Activated CD4-positive, CD25-positive, alpha-beta regulatory T cell (primary cell): ENCODE measurements at regions not wholly inside any gene's neighbourhood (a gene's known extent, or its start where the extent isn't known, plus 50 kb on each side); places are given as distances from the start of the nearest gene placed in this dataset.
"Not testable (repeated sequence)": the region's sequence is repeated elsewhere in the genome, so short reads cannot be mapped to it uniquely, and the experiment has no call there.

Experiments
- DNase-seq, 4 experiments: peaks; one replicate each; lab custom pipeline; 2025; lab: John Stamatoyannopoulos, UW

DNA sequence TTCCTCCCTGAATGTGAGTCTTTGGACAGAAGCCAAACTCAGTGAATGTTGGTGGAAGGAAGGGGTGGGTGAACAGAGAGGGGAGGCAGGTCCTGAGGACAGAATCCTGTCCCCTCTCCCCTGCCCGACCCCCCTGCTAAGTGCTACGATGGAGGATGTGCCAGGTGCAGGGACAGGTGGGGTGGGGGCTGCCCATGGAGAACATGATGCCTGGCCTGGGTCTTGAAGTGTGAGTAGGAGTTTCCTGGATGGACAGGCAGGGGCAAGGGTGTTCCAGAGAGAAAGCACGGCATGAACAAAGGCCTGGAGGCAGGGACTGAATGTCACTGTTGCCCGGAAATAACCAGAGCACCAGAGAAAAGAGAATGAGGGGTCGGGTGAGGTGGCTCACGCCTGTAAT, 445.1 kb downstream of the PTPRU start:
- DNase-seq = not testable (repeated sequence)

DNA sequence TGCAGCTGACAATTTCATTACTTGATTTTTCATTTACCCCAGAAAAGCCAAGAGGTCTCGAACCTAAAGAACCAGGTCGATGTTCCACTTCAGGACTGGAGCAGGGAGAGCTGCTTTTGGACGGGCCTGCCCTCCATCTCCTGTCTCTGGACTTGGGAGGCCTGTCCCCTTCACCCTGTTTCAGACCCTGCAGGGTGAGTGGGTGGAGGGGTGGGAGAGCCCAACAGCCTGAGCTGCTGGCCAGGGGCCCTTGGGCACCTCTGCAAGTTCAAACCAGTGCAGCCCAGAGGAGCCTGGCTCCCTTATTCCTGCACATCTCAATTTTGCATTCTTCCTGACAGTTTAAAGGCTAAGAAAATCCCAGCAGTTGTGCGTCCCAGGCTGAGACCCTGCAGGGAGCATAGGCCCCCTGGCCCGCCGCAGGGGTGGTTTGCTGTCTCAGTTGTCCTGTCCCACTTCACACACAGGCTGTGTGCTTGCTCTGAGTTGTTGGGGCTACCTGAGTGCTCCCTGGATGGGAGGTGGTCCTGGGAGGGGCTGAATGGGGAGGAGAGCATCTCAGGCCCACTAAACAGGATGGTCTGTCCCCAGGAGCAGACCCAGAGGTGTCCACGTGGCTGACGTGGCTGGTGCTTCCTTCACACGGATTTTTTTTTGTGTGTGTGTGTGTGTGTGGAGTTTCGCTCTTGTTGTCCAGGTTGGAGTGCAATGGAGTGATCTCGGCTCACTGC, 443.7 kb downstream of the PTPRU start:
- DNase-seq = no peak

DNA sequence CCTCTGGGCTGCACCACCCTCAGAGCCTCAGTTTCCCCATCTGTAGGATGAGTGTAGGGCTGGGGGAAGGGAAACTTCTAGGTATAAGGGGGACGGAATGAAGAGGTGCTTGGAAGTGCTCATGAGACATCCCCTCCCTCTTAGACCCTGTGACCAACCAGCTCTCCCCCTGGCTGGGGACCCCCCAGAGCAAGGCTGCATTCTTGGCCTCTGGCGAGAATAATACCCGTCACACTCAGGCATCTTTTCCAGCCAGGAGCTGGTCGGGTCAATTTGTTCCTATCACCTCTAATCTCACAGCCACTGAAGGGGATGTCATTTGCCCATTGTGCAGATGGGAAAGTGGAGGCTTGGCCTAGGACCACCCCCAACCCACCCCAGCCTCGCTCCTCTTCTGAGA, 443.0 kb downstream of the PTPRU start:
- no peak for DNase-seq

DNA sequence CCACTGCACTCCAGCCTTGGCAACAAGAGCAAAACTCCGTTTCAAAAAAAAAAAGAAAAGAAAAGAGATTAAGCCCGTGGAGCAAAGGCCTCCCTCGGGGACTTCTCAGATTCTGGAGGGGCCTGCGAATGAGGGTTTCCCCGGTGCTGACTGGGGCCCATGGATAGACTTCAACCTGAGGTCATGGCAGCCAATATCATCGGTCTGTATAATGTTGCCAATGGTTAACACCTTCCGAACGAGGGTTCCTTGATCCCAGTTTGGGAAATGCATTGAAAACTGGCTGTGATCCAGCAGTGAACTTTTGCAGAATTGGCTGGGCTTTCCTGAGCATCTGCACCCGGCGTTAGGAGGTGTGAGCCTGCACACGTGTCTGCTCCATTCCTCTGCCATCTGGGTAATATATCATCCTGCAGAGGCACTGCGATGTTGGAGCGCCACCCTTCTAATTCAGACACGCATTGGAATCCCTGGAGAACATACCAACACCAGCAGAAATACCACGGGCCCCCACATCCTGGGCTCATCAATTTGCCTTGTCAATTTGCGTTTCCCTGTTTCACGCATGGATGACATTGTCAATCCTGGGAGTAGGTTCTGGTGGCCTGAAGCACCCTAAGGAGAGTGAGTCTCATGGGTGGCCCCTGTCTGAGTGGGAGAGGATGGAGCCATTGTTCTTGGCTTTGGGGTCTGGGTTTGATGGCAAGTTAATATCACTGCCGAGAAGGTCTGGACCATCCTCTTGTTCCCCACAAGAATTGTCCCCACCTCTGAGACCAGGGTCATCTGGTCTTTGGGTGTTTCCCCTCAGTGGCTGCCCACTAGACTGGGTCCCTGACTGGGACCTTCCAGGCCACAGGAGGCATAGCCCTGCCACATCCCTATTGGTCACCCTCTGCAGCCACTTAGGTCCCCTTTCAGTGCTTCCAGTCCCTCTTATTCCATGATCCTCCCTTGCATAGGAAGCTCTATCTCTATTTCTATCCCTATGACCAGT, 441.0 kb downstream of the PTPRU start:
- DNase-seq = no peak

DNA sequence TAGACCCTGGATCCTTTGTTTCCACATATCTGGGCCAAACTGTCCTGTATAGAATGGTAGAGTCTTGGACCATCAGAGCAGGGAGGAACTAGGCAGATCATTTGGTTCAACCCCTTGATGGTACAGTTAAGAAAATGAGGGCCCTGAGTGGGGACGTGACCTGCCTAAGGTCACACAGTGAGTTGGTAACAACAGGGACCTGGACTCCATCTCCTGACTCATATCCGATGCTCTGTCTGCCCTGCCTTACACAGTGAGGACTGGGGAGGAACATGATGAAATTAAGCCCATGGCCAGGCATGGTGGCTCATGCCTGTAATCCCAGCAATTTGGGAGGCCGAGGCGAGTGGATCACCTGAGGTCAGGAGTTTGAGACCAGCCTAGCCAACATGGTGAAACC, 440.2 kb downstream of the PTPRU start:
- DNase-seq = no peak

DNA sequence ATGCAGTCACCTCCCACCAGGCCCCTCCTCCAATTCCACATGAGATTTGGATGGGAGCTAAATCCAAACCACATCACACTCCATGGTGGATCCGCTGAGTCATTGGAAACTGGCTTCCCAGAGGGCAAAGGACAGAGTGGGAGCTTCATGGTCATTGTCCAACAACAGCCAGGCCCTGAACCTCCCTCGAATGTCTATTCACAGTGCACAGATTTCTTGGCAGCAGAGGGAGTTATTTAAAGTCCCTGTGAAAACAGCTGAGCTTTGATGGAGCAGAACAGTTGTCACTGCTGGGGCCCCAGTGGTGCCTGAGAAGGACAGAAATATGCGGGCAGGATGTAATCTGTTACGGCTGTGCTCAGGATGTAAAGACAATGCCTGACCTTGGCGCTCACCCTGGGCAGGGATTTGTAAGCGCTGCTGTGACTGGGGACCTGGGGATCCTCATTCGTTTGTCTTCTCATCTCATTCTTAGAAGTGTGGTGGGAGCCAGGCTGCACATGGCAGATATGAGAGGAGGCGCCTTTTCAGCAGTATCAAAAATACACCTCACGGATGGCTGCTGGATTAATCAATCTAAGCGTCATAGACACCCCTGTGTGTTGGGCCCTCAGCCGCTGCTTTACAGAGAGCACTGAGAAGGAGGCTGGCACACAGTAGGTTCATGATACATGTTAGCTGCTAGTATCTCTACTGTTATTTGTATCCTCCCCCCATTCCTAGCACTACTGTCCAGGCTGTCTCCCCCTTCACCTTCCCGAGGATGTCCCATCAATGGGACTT, 439.4 kb downstream of the PTPRU start:
- no peak for DNase-seq

DNA sequence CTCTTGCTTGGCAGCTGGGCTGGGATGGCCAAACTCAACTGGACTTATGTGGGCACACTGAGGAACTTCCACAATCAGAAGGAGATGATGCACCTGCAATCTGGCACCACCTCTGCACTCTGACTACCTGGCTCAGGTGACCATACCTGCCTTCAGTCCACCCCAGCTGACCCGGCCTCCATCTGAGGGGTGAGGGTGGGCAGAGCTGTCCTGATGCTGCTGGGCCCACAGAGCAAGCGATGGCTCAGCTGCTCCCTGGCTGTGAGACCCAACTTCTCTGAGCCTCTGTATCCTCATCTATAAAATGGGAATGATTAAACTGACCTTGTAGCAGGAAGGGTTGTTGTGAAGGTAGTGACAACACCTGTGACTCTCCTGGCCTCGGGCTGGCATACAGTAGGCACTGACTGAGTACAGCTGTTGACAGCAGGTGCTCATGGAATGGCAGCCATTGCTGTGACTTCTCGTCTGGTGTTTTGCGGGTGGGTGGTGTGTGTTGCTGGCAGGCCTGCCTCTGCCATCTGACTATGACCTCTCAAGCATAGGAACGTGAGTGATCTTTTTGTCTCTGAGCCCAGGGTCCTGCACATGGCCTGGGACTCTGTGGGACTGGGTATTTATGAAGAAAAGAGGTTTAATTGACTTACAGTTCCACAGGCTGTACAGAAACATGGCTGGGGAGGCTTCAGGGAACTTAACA, 438.5 kb downstream of the PTPRU start:
- no peak for DNase-seq

DNA sequence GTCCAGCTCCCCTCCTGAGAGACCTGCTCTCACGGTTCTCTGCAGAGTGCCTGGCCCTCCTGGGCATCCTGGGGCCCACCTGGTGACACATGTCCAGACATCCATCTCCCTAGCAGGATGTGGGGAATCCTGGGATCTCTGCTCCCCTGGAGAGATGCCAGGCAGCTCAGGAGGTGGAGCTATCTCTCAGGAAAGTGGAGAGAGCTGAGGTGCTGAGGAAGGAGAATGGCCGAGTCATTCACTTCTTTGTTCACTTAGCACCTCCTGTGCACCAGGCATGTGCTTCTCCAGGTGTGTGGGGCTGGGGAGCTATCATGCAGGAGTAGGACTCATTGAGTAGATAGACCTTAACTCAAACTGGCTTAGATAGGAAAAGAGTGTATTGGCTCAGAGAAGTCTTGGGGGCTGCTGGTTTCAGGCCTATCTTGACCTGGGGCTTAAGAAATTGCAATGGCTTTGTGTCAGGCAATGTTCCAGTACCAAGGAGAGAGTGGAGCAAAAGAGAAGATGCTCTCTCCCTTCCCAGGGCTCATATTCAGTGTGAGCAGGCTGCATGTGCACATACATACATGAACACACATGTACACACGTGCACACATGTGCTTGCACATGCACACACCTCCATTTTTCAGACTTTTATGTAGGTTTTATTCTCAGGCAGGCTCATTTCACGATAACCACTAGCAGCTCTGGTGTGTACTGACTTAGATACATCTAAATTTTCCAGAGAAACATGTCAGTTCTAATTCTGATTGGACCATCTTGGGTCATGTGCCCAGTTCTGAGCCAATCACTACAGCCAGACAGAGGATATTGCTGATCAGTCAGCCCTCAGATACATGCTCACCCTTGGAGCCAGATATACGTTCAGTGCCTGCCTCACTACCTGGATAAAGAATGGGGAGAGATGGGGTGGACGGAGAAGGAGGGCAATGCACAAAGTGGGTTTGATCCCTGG, 437.6 kb downstream of the PTPRU start:
- no peak for DNase-seq

DNA sequence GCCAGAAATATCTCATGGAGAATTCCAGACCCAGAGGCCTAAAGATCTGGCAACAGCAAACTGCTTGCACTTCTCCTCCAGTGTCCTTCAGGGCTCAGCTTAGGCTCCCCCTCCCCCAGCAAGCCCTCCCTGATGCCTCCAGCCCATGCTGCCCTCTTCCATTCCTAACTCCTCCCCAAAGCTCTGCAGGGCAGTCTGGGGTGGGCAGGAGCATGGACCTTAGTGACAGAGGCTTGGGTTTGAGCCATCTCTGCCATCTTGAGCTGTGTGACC, 436.8 kb downstream of the PTPRU start:
- no peak for DNase-seq

DNA sequence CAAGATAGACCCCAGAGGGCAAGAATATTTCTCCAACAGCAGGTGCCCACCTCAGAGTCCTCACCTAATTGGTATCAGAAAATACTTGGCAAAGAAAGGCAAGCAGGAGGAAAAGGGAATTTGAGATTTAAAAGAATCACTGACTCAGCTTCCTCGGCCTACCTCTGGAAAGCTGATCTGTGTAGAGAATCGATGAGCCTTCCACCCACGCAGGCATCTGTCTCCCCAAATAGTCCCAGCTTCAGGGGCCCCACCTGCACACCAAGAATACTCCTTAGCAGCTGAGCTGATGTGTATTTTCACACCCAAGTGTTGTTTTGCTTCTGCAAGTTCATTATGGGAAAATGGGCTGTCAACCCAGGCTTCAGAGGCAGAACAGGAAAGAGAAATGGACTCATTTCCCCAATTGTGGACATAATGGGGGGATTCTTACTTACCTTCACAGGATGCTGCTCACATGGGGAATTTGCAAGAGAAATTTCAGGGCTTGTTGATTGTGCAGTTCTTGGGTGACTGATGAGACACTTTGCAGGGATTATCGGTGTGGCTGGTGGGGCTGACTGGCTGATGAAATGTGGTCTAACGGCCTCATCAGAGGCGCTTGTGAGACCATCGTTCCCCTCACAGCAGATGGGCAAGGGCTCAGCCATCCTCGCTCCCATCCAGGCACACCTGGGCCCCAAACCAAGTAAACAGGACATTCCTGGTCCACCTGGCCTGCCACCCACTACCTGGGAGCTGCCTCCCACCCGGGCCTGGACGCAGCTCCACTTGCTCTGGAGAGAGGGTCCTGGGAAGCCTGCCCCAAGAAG, 436.3 kb downstream of the PTPRU start:
- no peak for DNase-seq

DNA sequence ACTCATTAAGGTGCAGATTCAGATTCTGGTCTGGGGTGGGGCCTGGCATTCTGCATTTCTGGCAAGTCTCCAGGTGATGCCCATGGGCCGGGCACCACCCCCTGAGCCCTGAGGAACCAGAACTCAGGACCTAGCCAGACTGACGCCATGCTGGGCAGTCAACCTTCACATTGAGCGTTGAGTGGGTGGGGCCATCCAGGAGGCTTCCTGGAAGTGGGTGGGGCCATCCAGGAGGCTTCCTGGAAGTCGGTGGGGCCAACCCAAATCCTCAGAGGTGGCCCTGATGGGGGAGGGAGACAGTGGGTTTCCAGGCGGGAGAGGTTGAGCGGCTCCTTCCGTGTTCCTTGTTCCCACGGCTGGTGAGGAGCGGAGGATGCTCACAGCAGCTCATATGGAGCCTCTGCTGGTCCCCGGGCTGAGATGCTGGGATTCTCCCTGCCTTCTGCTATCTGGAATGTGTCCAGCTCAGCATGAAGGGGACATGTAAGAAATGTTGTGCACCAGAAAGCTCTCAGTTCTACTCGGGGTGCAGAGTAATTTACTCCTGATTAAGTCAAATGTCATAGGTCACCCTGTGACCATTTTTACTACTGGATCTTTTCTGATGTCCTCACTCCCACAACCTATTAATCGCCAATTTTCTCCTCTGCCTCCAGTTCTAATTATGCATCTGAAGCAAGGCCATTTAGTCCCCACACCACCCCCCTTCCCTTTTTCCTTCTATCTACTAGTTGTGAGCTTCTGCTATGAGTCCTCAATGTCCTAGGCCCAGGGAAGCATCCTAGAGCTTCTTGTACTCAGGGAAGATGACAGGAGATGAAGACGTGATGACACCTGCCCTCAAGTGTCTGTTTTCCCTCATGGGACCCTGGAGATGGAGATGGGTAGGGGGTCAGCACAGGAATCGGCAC, 435.4 kb downstream of the PTPRU start:
- no peak for DNase-seq

DNA sequence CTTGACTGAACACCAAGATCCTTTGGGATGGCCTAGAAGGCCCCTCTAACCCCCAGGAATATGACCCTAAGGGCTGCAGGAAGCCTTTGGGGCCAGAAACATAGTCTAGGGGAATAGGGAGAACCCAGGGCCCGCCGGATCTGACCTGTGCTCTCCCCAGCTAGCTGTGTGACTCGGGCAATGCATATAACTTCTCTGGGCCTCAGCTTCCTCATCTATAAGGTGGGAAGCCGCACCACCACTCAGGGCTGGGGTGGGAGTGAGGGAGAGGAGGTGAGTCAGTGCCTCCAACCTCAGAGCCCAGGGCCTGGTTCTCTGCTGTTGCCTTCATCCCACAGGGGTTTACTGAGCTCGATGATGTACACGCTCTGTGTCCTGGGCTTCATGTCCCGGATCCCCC, 434.4 kb downstream of the PTPRU start:
- DNase-seq = no peak

DNA sequence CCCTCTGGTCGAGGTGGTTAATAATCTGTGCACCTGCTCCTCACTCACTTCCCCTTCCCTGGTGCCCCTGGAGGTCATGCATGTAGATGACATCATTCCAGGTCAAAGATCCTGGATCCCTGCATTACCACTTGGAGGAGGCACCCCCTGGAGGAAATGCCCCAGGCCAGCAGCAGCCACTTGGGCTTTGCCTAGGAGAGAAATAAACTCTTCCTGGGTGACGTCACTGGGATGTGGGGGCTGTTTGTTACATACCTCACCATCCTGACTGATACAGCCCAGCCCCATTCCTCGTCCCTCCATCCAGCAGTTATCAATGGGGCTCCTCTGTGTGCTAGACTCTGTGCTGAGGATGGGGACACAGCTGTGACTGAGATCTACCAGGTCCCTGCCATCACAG, 433.6 kb downstream of the PTPRU start:
- no peak for DNase-seq

DNA sequence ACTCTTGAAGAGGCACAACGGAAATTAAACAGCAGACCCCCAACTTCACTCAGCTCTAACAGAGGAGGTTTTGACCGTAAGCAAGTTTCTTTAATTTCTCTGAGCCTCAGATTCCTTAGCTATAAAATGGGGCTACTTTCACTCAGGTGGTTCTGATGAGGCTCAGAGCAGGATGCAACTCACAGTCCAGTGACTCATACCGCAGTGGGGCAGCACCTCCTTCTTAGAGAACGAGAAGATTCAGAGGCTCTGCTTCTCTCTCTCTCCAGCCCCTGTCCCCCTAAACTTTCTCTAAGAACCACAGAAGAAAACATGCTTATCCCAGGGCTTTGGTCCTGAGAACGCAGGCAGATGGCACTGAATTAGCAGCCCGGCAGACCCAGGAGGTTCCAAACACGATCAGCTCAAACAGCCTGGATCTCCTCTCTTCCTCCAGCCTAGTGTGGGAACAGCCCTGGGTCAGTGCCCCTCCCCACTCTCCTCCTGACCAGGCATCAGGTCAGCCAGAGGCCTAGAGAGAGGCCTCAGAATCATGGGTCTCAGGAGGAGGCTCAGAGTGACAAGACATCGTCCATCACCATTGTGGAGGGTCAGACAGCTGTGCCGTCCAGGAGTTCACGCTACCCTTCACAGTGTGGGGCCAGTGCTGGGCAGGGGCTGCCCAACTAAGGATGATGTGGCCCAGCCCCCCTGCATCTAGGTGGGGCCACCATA, 433.0 kb downstream of the PTPRU start:
- DNase-seq = no peak

DNA sequence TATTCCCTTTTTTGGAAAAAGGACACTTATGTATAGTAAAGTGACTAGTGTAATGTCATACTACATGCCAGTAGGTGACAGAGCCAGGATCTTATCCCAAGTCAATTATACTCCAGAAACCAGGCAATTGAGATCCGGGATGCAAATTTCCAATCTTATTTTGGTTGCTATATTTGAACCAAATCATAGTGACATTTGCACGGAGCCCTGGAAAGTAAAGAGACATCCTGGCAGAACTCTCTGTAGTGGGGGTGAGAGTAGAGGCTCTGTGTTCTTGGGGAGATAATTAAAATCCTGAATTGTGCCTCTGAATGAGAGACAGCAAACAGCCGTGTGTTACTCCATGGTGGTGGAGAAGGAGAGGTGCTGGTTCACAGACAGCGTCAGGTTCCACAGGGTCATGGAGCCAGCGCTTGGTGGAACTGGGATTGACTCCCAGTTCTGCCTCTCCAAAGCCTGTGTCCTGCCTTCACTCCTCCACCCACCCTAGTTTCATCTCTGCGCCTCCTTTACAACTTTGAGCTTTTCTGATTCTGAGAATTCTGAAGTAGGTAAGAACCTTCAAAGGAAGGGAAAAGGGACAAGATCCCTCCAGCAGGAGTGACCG, 432.3 kb downstream of the PTPRU start:
- no peak for DNase-seq

DNA sequence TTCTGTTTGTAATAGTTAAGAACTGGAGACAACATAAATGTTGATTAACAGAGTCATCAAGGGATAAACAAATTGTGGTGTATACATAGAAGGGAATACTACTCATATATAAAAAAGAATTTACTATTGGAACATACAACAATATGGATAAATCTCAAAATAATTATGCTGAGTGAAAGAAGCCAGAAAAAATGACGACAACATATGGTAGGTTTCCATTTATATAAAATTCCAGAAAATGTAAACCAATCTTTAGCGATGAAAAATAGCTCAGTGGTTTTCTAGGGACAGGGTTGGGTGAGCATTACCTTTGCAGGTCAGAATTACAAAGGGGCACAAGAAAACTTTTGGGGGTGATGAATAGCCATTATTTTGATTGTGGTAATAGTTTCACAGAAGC, 431.6 kb downstream of the PTPRU start:
- DNase-seq = no peak

DNA sequence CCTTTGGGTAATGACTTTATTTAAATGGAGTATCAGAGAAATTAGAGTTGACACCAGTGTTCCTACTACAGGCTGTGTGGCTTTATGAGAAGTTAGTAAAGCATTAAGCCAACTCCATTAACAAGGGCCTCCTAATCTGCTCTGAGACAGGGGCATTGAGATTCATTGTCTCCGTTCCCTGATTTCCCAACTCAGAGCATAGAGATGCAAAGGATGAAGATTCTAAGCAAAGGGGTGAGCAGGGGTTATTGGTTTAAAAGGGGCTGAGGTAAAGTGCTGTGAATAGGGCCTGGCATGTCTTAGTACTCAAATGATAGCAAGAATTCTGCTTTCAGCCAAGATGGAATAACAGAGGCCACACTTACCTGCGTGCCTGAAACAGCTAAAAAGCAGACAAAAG, 428.4 kb downstream of the PTPRU start:
- no peak for DNase-seq

DNA sequence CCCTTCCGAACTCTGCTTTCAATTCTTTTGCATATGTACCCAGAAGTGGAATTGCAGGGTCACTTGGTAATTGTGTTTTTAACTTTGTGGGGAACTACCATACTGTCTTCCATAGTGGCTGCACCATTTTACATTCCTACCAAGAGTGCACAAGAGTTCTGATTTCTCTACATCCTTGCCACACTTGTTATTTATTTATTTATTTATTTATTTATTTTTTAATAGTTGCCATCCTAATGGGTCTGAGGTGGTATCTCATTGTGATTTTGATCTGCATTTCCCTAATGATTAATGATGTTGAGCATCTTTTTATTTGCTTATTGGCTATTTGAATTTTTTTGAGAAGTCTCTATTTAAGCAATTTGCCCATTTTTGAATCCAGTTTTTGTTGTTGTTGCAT, 422.4 kb downstream of the PTPRU start:
- no peak for DNase-seq
